HCT116 (cell line): ENCODE measurements at regions not wholly inside any gene's neighbourhood (a gene's known extent, or its start where the extent isn't known, plus 50 kb on each side); places are given as distances from the start of the nearest gene placed in this dataset.

Experiments used
- ATAC-seq: fragments of 200-7000 bp; cut with Tn5 transposase; 2 replicates; pipeline ENCODE4 v1.9.1; 2020; ENCODE audit warnings: mild to moderate bottlenecking, moderate library complexity
- BruUV-seq: library from RNA; stranded (reverse); fragments of 400-500 nt; replicated peaks from 2 replicates; lab custom pipeline; 2021; lab: Mats Ljungman, UMichigan
- CTCF ChIA-PET: fragments of 300-600 bp; sonication (Branson Sonifier 250); formaldehyde crosslinking; loops from one replicate; lab custom pipeline; 2021; ENCODE audit warnings: antibody characterized with exemption; lab: Charles Lee
- POLR2A ChIA-PET: fragments of 300-600, 350-600 bp; sonication (Branson Sonifier 250); formaldehyde crosslinking; loops from one replicate; lab custom pipeline; 2021; ENCODE audit warnings: antibody characterized with exemption; lab: Charles Lee
- RAD21 ChIA-PET, 2 experiments: fragments of 300-600 bp; sonication (Branson Sonifier 250); formaldehyde crosslinking; loops; one replicate each; lab custom pipeline; 2023; ENCODE audit warnings: low total read pairs in 2 of 2; ENCODE audit not compliant: uncharacterized antibody in 2 of 2, unreplicated experiment in 2 of 2, low non-redundant PET in 1 of 2; lab: Charles Lee
- DNase-seq: peaks from one replicate; pipeline ENCODE4 v3.0.0-alpha.2; 2010; ENCODE audit warnings: low read depth, low spot score
- H2AFZ ChIP-seq: fragments of 200-600 bp; shearing (Covaris generic), sonication (generic); 2 replicates; pipeline ENCODE4 v1.6.1; 2017; ENCODE audit warnings: low read depth, mixed run types, mixed read lengths, antibody characterized with exemption, low read length; ENCODE audit not compliant: poor library complexity, severe bottlenecking
- H3K27ac ChIP-seq: 2 replicates; pipeline ENCODE4 v1.5.1; 2012; ENCODE audit warnings: low read depth, low read length
- H3K27me3 ChIP-seq: fragments of 200-600 bp; sonication (generic); 2 replicates; pipeline ENCODE4 v1.6.1; 2016; ENCODE audit warnings: mixed run types, low read length, mixed read lengths; ENCODE audit not compliant: insufficient read depth
- H3K36me3 ChIP-seq, 2 experiments: fragments of 200-500 bp in 1 of 2; fragments of 200-600 bp in 1 of 2; sonication (Bioruptor generic) in 1 of 2; sonication (generic) in 1 of 2; 2 replicates each; pipeline versions ENCODE4 v1.5.1 to v1.6.1; 2014 to 2016; ENCODE audit warnings: low read length in 2 of 2, inconsistent platforms in 1 of 2, mixed read lengths in 1 of 2, mixed run types in 1 of 2; ENCODE audit not compliant: insufficient read depth in 2 of 2, control insufficient read depth in 1 of 2
- H3K4me1 ChIP-seq, 2 experiments: fragments of 200-600 bp in 1 of 2; sonication (generic) in 1 of 2; 2 replicates each; pipeline versions ENCODE4 v1.5.1 to v1.6.1; 2012 to 2017; ENCODE audit warnings: low read length in 2 of 2, inconsistent platforms in 1 of 2, mild to moderate bottlenecking in 1 of 2, mixed read lengths in 1 of 2, mixed run types in 1 of 2, moderate library complexity in 1 of 2; ENCODE audit not compliant: insufficient read depth in 2 of 2, control insufficient read depth in 1 of 2
- H3K4me2 ChIP-seq: fragments of 200-600 bp; sonication (generic); 2 replicates; pipeline ENCODE4 v1.6.1; 2017; ENCODE audit warnings: mixed run types, low read length, mixed read lengths
- H3K4me3 ChIP-seq, 2 experiments: fragments of 200-600 bp in 1 of 2; sonication (generic) in 1 of 2; replicated peaks in 1 of 2; 2 replicates each; pipeline ENCODE4 v1.5.1; 2011 to 2016; ENCODE audit warnings: low read length in 2 of 2, control low read depth in 1 of 2, low read depth in 1 of 2, mild to moderate bottlenecking in 1 of 2, mixed read lengths in 1 of 2, mixed run types in 1 of 2
- H3K79me2 ChIP-seq: fragments of 200-600 bp; sonication (generic); 2 replicates; pipeline ENCODE4 v1.6.1; 2017; ENCODE audit warnings: mild to moderate bottlenecking, mixed run types, low read length, moderate library complexity, mixed read lengths; ENCODE audit not compliant: insufficient read depth
- H3K9ac ChIP-seq: fragments of 200-600 bp; sonication (generic); 2 replicates; pipeline ENCODE4 v1.6.1; 2016; ENCODE audit warnings: low read length, mixed read lengths
- H3K9me2 ChIP-seq: fragments of 200-600 bp; sonication (generic), shearing (Covaris generic); 2 replicates; pipeline ENCODE4 v1.6.1; 2017; ENCODE audit warnings: mixed run types, mild to moderate bottlenecking, moderate library complexity; ENCODE audit not compliant: insufficient read depth
- H3K9me3 ChIP-seq, 2 experiments: fragments of 200-500 bp in 1 of 2; fragments of 200-600 bp in 1 of 2; sonication (Bioruptor generic) in 1 of 2; sonication (generic) in 1 of 2; 2 replicates each; pipeline ENCODE4 v1.6.1; 2014 to 2017; ENCODE audit warnings: low read length in 2 of 2, mixed read lengths in 2 of 2, inconsistent platforms in 1 of 2, low read depth in 1 of 2, mild to moderate bottlenecking in 1 of 2, mixed run types in 1 of 2, moderate library complexity in 1 of 2; ENCODE audit not compliant: control insufficient read depth in 1 of 2, insufficient read depth in 1 of 2
- H4K20me1 ChIP-seq: fragments of 200-600 bp; sonication (generic), shearing (Covaris generic); 2 replicates; pipeline ENCODE4 v1.6.1; 2017; ENCODE audit warnings: mixed run types, mild to moderate bottlenecking, moderate library complexity; ENCODE audit not compliant: insufficient read depth
- CBX3 ChIP-seq: IDR thresholded peaks from 2 replicates; pipeline ENCODE4 v1.6.1; 2012; ENCODE audit warnings: low read depth
- CEBPB ChIP-seq: IDR thresholded peaks from 2 replicates; pipeline ENCODE4 v1.6.1; 2012; ENCODE audit warnings: low read depth
- EZH2 ChIP-seq: fragments of 200-600 bp; sonication (generic); IDR thresholded peaks from 2 replicates; pipeline ENCODE4 v1.6.1; 2017; ENCODE audit warnings: antibody characterized with exemption, mixed run types
- EZH2phosphoT487 ChIP-seq: fragments of 200-600 bp; IDR thresholded peaks from 2 replicates; pipeline ENCODE4 v1.6.1; 2018; ENCODE audit warnings: antibody characterized with exemption, borderline replicate concordance
- FOSL1 ChIP-seq: IDR thresholded peaks from 2 replicates; pipeline ENCODE4 v1.6.1; 2012; ENCODE audit warnings: low read depth
- JUND ChIP-seq: IDR thresholded peaks from 2 replicates; pipeline ENCODE4 v1.6.1; 2012
- POLR2AphosphoS5 ChIP-seq: IDR thresholded peaks from 2 replicates; pipeline ENCODE4 v1.6.1; 2011; ENCODE audit warnings: mild to moderate bottlenecking, low read depth, low read length, moderate library complexity
- SRF ChIP-seq: IDR thresholded peaks from 2 replicates; pipeline ENCODE4 v1.6.1; 2012; ENCODE audit warnings: low read depth
- YY1 ChIP-seq: IDR thresholded peaks from 2 replicates; pipeline ENCODE4 v1.6.1; 2011; ENCODE audit warnings: low read length, low read depth, moderate library complexity, mild to moderate bottlenecking; ENCODE audit not compliant: insufficient replicate concordance; ENCODE audit errors: extremely low read depth
- ZFX ChIP-seq: fragments of 450-650 bp; IDR thresholded peaks from 2 replicates; pipeline ENCODE4 v1.6.1; 2017
- ZNF274 ChIP-seq: fragments of 200-500 bp; sonication (Bioruptor generic); IDR thresholded peaks from 2 replicates; pipeline ENCODE4 v1.6.1; 2014; ENCODE audit warnings: mild to moderate bottlenecking, low read depth, low read length, inconsistent platforms
- intact Hi-C: fragments of 100-400 bp; cut with micrococcal nuclease; formaldehyde crosslinking; loops from 2 replicates; pipeline ENCODE4 v1.10.0; 2022
- TF ChIP-seq, protein P1 (sequence below): IDR thresholded peaks from 2 replicates; pipeline ENCODE4 v1.6.1; 2012; ENCODE audit warnings: low read depth
- TF ChIP-seq, protein P2 (sequence below): IDR thresholded peaks from 2 replicates; pipeline ENCODE4 v1.6.1; 2012

DNA sequence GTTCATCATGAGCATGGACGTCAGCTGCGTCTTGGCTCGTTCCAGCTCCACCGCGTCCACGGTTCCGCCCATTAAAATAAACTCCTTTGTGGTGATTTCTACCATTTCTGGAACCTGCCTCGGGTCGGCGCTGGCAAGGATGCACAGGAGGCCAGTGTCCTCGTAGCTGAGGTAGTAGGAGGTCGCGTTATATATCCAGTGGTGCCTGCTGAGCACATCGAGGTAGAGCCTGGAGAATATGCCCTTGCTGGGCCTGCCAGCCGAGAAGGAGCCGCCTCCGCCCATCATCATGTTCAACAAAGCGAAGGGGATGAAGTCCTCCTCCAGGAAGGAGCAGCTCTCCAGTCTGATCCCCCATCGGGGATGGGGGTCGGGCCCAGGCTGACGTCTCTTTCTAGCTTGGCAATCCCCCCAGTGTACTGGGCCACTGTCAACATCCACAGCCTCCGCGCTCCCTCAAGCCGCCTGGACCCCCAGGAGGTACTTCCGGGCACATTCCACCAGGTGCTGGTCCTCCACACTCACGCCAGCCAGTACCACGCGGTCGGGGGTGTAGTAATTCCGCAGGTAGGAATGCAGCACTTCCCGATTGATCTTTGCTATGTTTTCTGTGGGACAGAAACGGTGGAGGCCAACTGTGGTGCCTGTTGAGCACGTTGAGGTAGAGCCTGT is 120.9 kb upstream of the GRID2 start:
- POLR2A ChIA-PET: no interaction called here
- no TSS peak for BruUV-seq

More for the DNA sequence above, 120.9 kb upstream of the GRID2 start:
- H3K79me2 ChIP-seq: no peaks in the 10 kb centered on the region
- TF ChIP-seq, protein P1, sequence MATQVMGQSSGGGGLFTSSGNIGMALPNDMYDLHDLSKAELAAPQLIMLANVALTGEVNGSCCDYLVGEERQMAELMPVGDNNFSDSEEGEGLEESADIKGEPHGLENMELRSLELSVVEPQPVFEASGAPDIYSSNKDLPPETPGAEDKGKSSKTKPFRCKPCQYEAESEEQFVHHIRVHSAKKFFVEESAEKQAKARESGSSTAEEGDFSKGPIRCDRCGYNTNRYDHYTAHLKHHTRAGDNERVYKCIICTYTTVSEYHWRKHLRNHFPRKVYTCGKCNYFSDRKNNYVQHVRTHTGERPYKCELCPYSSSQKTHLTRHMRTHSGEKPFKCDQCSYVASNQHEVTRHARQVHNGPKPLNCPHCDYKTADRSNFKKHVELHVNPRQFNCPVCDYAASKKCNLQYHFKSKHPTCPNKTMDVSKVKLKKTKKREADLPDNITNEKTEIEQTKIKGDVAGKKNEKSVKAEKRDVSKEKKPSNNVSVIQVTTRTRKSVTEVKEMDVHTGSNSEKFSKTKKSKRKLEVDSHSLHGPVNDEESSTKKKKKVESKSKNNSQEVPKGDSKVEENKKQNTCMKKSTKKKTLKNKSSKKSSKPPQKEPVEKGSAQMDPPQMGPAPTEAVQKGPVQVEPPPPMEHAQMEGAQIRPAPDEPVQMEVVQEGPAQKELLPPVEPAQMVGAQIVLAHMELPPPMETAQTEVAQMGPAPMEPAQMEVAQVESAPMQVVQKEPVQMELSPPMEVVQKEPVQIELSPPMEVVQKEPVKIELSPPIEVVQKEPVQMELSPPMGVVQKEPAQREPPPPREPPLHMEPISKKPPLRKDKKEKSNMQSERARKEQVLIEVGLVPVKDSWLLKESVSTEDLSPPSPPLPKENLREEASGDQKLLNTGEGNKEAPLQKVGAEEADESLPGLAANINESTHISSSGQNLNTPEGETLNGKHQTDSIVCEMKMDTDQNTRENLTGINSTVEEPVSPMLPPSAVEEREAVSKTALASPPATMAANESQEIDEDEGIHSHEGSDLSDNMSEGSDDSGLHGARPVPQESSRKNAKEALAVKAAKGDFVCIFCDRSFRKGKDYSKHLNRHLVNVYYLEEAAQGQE: no peak
- no peak for TF ChIP-seq SRF
- TF ChIP-seq CEBPB: no peak
- no peak for TF ChIP-seq POLR2AphosphoS5
- no peak for TF ChIP-seq JUND
- TF ChIP-seq FOSL1: no peak
- TF ChIP-seq ZNF274: no peak
- TF ChIP-seq, protein P2, sequence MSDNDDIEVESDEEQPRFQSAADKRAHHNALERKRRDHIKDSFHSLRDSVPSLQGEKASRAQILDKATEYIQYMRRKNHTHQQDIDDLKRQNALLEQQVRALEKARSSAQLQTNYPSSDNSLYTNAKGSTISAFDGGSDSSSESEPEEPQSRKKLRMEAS: no peak
- TF ChIP-seq CBX3: no peak
- no peak for TF ChIP-seq YY1
- no peak for TF ChIP-seq EZH2
- TF ChIP-seq ZFX: no peak
- TF ChIP-seq EZH2phosphoT487: no peak
- TF ChIP-seq, all 23 proteins: peak for 0
- ATAC-seq (no peak), DNase-seq (no peak)
- Histone ChIP-seq H3K4me1 (no peaks in the 10 kb centered on the region), H3K9ac (no peak overlapping the region), H4K20me1 (no peaks in the 10 kb centered on the region), H3K36me3 (no peaks in the 10 kb centered on the region), H3K4me3 (no peak overlapping the region), H3K27me3 (no peaks in the 10 kb centered on the region), H3K27ac (no peak overlapping the region), H3K9me2 (no peaks in the 10 kb centered on the region), H3K9me3 (no peaks in the 10 kb centered on the region), H2AFZ (no peak overlapping the region), H3K4me2 (no peak overlapping the region)
- ChIA-PET RAD21 (no interaction called here), CTCF (no interaction called here)
- intact Hi-C loops: no loop called here
